ENCODE measurements at regions not wholly inside any gene's neighbourhood (a gene's known extent, or its start where the extent isn't known, plus 50 kb on each side); places are given as distances from the start of the nearest gene placed in this dataset.

- TF ChIP-seq CTCF (IDR thresholded peaks at IDR 0.05) (no peak), POLR2A (IDR thresholded peaks at IDR 0.05) (no peak)
Observed at GRCh38 chr3:144462337-144462736, 490.7 kb downstream of the DIPK2A start.
